ENCODE measurements at regions not wholly inside any gene's neighbourhood (a gene's known extent, or its start where the extent isn't known, plus 50 kb on each side); places are given as distances from the start of the nearest gene placed in this dataset.

- TF ChIP-seq CTCF (IDR thresholded peaks at IDR 0.05) (no peak), POLR2A (IDR thresholded peaks at IDR 0.05) (no peak)
These were observed 127.6 kb upstream of the TNRC6C start for GRCh38 chr17:77830816-77831473.

Measured in transverse colon (tissue), 3 donors.